Gastroesophageal sphincter (tissue), 3 donors: ENCODE measurements at regions not wholly inside any gene's neighbourhood (a gene's known extent, or its start where the extent isn't known, plus 50 kb on each side); places are given as distances from the start of the nearest gene placed in this dataset.
"Not testable (repeated sequence)": the region's sequence is repeated elsewhere in the genome, so short reads cannot be mapped to it uniquely, and the experiment has no call there.

Source experiments
- CTCF ChIP-seq, 4 experiments: fragments of 200-600 bp in 2 of 4; fragments of 450-650 bp in 2 of 4; sonication (generic) in 1 of 4; IDR thresholded peaks; one replicate each; pipeline ENCODE4 v1.5.1; 2017 to 2019; ENCODE audit warnings: antibody characterized with exemption in 4 of 4, mild to moderate bottlenecking in 2 of 4, moderate library complexity in 2 of 4
- POLR2A ChIP-seq, 2 donors: fragments of 450-650 bp; IDR thresholded peaks; one replicate each; pipeline ENCODE4 v1.6.1; 2017; ENCODE audit warnings: antibody characterized with exemption in 2 of 2, mild to moderate bottlenecking in 2 of 2, moderate library complexity in 1 of 2
- POLR2AphosphoS5 ChIP-seq: sonication (generic); formaldehyde crosslinking; IDR thresholded peaks from one replicate; pipeline ENCODE4 v1.6.1; 2017; ENCODE audit warnings: antibody characterized with exemption

- TF ChIP-seq CTCF (IDR thresholded peaks at IDR 0.05); POLR2A (IDR thresholded peaks at IDR 0.05); POLR2AphosphoS5: not testable (repeated sequence)
Measured at GRCh38 chr1:149638901-149639658, 55.4 kb downstream of the PPIAL4C start.
